HG02885 (cell line): ENCODE measurements at regions not wholly inside any gene's neighbourhood (a gene's known extent, or its start where the extent isn't known, plus 50 kb on each side); places are given as distances from the start of the nearest gene placed in this dataset.

Source experiments
- ATAC-seq: cut with Tn5 transposase; IDR thresholded peaks from one replicate; pipeline ENCODE4 v1.9.1; 2021; ENCODE audit warnings: mild to moderate bottlenecking; ENCODE audit not compliant: unreplicated experiment, poor library complexity

GRCh38 chr4:67054896-67055295 is 490.4 kb downstream of the CENPC start:
- no peak for ATAC-seq

- no peak for ATAC-seq
Observed at GRCh38 chr4:67052814-67053675, 492.3 kb downstream of the CENPC start.

- ATAC-seq: no peak
Observed at GRCh38 chr4:67051000-67051789, 494.1 kb downstream of the CENPC start.

- no peak for ATAC-seq
Observed at GRCh38 chr4:67049446-67049845, 495.9 kb downstream of the CENPC start.

- ATAC-seq: no peak
Observed at GRCh38 chr4:67048530-67048929, 496.8 kb downstream of the CENPC start.

GRCh38 chr4:67040315-67040714 is 505.0 kb downstream of the CENPC start:
- no peak for ATAC-seq

- ATAC-seq: no peak
Observed at GRCh38 chr4:67038228-67038566, 507.1 kb downstream of the CENPC start.

GRCh38 chr4:67037504-67038227 is 507.6 kb downstream of the CENPC start:
- ATAC-seq: no peak

DNA sequence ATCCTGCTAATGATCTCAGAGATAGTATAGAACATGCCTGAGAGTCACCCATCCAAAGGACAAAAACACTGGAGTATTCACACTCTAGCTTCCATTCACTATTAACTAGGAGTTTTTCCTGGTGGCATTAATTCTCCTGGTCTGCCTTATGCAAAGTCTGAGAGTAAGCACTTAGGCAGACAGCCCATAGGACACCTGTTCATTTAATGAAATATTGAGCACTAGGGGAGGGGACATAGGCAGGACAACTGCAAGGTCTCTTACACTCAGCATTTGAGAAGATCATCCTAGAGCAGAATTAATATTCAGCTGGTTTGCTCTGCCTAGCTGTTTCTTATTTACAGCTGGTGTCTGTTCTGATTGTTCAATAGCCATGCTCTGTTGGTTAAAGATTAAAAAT is 508.5 kb downstream of the CENPC start:
- no peak for ATAC-seq

GRCh38 chr4:67035986-67036385 is 509.3 kb downstream of the CENPC start:
- no peak for ATAC-seq

DNA sequence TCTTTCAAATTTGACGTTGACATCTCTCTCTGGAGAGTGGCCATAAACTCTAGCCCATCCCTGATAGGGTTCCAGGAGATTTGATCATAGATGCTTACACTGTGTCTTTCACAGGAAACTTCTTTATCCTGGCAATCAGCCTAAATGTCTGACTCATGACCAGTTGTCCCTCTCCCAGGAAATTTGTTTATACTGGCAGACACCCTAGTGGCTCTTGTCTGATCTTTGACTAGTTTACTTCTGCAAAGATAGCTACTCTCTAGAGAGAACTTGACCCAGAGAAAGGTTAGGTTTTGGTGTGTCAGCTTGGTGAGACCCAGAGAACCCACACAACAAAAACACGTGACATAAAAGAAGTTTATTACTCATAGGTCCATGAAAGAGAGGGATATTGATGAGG is 509.8 kb downstream of the CENPC start:
- no peak for ATAC-seq

DNA sequence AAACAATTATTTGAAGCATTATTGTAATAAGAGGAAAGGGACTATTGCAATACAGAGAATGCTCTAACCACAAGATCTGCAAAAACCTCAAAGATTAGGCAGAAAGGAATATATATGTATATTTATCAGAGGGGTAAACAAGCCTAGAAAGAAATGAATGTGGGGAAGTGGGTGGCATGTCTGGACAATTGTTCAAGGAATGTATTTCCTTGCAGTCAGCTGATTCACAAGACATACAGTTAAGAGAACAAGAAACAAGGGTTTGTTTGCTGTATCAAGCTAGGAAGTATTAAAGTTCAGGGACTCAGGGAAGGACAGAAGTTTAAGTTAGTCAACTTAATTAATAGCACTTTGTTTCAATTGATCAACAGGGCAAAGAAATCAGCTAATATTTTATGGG is 514.7 kb downstream of the CENPC start:
- no peak for ATAC-seq

GRCh38 chr4:67020438-67020797 is 524.9 kb downstream of the CENPC start:
- no peak for ATAC-seq

DNA sequence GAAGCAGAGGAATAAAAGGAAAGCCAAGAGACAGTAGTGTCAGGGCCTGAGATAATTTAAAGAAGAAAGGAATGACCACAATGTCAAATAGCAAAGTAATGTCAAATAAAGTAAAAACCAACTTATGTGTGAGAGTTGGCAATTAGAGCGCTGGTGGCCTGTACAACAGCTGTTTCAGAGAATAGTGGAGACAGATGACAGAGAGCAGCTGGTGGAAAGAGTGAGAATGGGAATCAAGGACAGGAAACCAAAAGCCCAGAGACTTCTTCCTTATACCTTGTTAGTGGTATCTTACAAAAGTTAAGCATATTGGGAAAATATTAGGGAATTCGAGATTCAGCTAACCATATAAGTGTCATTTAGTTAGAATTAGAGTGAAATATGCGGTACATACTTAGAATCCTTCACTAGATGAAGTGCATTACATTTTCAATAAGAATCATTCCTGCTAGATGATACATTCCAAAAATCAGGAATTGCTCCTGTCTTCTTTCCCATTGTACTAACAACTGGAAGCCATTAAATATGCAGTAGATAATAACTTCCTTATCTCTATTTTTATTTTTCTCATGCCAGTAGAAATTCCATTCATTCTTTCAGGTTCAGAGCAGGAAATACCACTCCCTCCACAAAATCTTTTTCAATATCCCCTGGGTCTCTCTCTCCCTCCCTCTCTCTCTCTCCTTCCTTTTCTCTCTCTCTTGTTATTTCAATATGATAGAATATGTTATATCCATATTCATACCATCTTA is 525.4 kb downstream of the CENPC start:
- ATAC-seq: no peak

DNA sequence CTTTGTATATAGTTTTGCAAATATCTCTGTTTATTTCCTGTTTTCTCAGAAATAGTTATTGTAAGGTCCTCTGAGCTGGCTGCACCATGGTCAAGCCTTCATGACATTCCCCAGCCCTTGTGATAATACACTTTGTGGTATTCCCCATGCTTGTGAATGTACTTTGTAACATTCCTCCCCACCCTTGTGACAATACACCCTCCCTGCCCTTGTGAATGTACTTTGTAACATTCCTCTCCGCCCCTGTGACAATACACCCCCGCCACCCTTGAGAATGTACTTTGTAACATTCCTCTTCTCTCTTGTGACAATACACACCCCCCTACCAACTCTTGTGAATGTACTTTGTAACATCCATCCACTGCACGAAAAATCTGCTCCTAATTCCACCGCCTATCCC is 530.7 kb downstream of the CENPC start:
- no peak for ATAC-seq

DNA sequence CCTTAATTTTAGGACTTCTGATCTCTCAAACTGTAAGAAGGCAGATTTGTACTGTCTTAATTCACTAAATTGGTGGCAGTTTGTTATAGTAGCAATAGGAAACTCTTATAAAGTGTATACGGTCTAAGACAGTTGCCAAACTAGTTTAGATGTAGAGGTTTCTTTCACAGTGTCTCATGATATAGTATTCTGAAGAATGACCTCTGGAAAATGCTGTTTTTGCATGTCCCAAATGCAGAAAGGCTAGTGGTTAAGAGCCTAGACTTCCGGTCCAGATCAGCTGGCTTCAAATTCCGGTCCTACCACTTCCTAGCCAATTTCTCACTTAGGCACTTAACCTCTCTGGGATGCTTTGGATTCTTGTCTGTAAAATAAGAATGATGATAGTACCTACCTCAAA is 538.5 kb downstream of the CENPC start:
- ATAC-seq: no peak

DNA sequence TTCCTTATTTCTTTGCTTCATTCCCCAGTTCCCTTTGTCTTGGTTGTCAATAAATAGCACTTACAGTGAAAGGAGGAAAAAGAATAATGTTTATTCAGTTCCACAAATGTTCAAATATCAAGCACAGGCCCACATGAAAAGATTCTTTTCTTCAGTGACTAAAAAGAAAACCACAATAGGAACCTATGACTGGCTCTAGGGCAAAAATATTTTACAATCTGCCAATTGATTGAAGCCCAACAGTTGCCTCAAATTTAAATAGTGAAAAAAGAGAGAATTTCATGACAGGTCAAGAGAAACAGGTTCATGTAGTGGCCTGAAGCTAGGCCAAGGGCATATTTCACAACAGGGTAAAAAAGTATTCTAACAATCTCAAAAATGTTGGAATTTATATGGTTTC is 553.8 kb downstream of the CENPC start:
- no peak for ATAC-seq

- ATAC-seq: no peak
Observed at GRCh38 chr4:66974665-66975064, 570.6 kb downstream of the CENPC start.

DNA sequence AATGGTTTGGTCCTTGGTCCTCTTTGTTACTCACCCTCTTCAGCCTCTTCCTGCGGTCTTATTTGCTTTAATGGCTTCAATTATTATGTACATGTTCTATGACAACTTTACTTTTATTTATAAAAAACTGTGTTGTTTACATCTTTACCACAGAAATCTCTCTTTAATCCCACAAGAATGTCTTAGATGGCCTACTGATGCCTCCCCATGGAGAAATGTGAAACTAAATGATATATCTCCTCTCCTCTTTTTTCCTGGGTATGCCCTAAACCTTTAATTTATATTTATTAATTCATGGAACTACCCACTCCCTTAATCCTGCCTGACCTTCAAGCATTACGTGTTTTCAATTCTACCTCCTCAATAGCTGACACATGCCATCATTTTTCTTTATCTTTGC is 573.2 kb downstream of the CENPC start:
- ATAC-seq: no peak

DNA sequence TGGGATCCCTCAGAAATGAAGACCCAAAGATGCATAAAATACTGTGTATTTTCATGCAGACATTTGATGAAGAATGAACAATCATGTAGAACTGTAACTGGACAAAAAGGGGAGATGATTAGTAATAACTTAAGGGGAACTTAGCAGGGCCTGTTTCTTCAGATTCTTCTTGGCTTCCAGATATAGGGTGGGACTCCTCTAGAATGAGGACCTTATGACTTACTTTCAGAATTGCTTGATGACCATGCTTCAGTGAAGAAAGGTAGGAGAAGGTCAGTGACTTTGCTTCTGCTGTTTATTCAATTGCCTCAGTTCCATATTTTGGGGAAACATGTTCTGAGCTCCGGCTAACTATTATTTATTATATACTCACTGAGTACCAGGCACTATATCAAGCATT is 580.8 kb downstream of the CENPC start:
- ATAC-seq: no peak
